Type B pancreatic cell (in vitro differentiated cells): ENCODE measurements at regions not wholly inside any gene's neighbourhood (a gene's known extent, or its start where the extent isn't known, plus 50 kb on each side); places are given as distances from the start of the nearest gene placed in this dataset.

Source experiments
- DNase-seq: peaks from one replicate; pipeline ENCODE4 v3.0.0; 2021; ENCODE audit warnings: mixed read lengths; ENCODE audit not compliant: unreplicated experiment; ENCODE audit errors: extremely low spot score
- H3K27ac Mint-ChIP-seq: 2 replicates; pipeline ENCODE4 v1.8.0; 2021; ENCODE audit warnings: mild to moderate bottlenecking, mixed read lengths
- H3K27me3 Mint-ChIP-seq: 2 replicates; pipeline ENCODE4 v1.8.0; 2021; ENCODE audit warnings: mixed read lengths
- H3K36me3 Mint-ChIP-seq: 2 replicates; pipeline ENCODE4 v1.8.0; 2021; ENCODE audit warnings: mixed read lengths
- H3K4me1 Mint-ChIP-seq: one replicate; pipeline ENCODE4 v1.8.0; 2021; ENCODE audit warnings: mixed read lengths; ENCODE audit not compliant: unreplicated experiment
- H3K4me3 Mint-ChIP-seq: 2 replicates; pipeline ENCODE4 v1.8.0; 2021; ENCODE audit warnings: mild to moderate bottlenecking, mixed read lengths
- H3K9me3 Mint-ChIP-seq: 2 replicates; pipeline ENCODE4 v1.8.0; 2021; ENCODE audit warnings: mixed read lengths
- TF ChIP-seq, protein P1 (sequence below): fragments of 200-600 bp; sonication (generic); conservative IDR thresholded peaks from 2 replicates; pipeline ENCODE4 v1.5.0; 2021; ENCODE audit warnings: antibody characterized with exemption, mild to moderate bottlenecking

DNA sequence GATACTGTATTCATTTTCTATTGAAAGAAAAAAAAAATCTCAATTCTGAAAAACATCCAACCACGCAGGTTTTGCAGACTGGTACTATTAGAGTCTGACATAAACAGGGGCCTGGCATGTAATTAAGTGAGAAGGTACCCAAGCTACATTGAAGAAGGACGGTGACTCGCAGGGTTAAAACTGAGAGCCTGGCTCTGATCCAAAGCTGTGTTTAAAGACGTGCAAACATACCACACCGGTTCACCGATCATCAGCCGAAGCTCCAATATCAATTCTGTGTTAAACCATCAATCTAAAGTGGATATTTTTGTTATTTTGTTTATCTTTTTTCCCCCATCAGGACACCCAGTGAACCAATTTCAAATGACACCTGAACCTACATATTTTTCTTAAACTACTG lies 108.1 kb upstream of the DIO3 start:
- Mint-ChIP-seq H3K4me1 (peaks cover 4% of the 10 kb centered on the region), H3K36me3 (no peaks in the 10 kb centered on the region), H3K27ac (no peak overlapping the region), H3K4me3 (no peak overlapping the region), H3K27me3 (peaks cover 53% of the 10 kb centered on the region), H3K9me3 (no peaks in the 10 kb centered on the region)
- TF ChIP-seq, protein P1, sequence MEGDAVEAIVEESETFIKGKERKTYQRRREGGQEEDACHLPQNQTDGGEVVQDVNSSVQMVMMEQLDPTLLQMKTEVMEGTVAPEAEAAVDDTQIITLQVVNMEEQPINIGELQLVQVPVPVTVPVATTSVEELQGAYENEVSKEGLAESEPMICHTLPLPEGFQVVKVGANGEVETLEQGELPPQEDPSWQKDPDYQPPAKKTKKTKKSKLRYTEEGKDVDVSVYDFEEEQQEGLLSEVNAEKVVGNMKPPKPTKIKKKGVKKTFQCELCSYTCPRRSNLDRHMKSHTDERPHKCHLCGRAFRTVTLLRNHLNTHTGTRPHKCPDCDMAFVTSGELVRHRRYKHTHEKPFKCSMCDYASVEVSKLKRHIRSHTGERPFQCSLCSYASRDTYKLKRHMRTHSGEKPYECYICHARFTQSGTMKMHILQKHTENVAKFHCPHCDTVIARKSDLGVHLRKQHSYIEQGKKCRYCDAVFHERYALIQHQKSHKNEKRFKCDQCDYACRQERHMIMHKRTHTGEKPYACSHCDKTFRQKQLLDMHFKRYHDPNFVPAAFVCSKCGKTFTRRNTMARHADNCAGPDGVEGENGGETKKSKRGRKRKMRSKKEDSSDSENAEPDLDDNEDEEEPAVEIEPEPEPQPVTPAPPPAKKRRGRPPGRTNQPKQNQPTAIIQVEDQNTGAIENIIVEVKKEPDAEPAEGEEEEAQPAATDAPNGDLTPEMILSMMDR: no peak
- DNase-seq: no peak

DNA sequence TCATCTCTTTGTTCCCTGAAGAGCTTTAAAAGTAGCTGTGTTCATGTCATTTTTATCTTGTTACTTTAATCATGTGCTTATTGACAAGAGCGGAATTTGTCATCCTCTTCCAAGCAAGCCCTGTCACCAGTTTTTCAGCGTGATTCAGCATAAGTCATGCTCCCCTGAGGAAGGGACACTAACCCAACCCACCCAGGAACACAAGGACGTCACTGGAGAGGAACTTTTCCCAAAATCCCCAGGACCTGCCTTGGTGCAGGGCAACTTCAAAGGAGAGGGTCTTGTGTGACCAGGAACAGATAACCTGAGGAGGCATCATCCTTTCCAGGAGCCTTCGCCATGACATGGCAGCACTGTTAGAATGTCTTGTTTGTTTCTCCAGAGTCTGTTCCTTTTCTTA lies 107.1 kb upstream of the DIO3 start:
- H3K27me3 Mint-ChIP-seq: peaks cover 57% of the 10 kb centered on the region

DNA sequence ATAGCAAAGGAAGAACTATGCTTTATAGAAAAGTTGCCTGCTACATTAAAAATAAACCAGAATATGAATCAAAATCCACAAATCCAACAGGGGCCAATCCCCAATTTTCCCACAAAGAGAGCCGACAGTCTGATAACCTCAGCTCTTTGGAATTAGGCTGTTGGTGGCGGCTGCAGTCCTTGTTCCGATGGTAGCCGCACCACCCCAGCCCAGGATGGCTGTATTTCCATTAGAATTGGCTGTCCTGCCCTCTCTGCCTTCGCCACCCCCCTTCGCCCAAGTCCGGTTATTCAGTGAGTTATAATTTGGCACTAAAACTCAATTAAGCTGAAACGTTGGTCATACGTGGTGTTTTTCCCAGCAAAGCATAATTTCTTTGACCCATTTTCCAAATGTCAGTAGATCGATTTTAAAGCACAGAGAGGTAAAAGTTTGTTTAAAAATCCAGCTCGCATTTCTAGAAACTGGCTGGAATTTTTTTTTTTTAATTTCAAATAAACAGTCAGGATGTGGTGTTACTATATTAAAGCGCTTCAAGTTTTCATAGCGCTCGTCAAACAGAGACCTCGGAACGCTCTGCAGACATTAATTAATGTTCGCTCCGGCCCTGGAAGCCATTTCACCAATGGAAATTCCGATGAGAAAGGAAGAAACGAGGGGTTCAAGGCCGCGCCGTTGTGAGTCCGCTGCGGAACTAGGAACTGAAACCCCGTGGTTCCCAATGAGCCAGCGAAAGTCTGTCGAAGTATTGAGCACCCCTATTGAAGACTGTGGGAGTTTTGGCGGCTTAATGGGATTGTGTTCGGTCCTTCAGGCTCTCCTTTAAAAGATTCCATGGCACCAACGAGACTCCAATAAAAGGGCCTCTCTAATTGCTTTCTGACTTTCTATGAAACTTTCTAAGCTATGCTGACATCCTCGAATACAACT lies 104.8 kb upstream of the DIO3 start:
- TF ChIP-seq, protein P1: no peak
- Mint-ChIP-seq H3K36me3 (no peaks in the 10 kb centered on the region), H3K27ac (peak overlapping the region; percentile 63), H3K4me3 (peak overlapping the region; percentile 78), H3K4me1 (peaks cover 9% of the 10 kb centered on the region), H3K27me3 (peaks cover 71% of the 10 kb centered on the region), H3K9me3 (no peaks in the 10 kb centered on the region)
- no peak for DNase-seq

More for the DNA sequence above, 107.1 kb upstream of the DIO3 start:
- Mint-ChIP-seq H3K27ac (no peak overlapping the region), H3K36me3 (no peaks in the 10 kb centered on the region), H3K9me3 (no peaks in the 10 kb centered on the region), H3K4me3 (no peak overlapping the region), H3K4me1 (peaks cover 4% of the 10 kb centered on the region)
- no peak for DNase-seq
- TF ChIP-seq, protein P1: no peak

DNA sequence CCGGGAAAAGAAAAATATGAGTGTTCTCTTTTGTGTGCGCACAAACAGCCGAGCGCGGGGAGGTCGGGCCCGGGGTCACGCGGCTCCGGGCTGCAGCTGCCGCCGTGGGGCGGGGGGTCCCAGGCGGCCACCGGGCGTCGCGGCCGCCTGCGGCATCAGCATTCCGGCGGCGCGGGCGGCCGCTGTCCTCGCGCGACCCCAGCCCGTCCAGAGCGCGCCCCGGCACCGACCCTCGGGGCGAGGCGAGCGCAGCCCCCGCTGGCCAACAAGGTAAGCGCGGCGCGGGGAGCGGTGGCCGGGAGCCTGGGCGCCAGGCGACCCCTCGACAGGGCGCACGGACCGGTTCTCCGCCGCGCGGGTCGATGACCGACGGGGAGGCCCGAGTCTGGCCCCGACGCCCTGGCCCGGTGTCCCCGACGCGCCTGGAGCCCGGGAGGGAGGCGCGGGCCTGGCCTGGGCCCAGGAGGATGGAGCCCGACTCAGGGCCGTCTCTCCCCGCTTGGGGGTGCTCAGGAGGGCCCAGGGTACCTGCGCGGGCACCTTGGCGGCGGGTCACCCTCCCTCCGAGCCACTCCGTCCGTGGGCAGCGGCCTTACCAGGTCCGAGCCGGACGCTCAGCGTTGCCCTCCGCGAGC lies 103.9 kb upstream of the DIO3 start:
- no peaks in the 10 kb centered on the region for H3K9me3 Mint-ChIP-seq
- TF ChIP-seq, protein P1: no peak
- DNase-seq: no peak
- peak overlapping the region; percentile 78 for H3K4me3 Mint-ChIP-seq
- peaks cover 9% of the 10 kb centered on the region for H3K4me1 Mint-ChIP-seq
- peak overlapping the region; percentile 63 for H3K27ac Mint-ChIP-seq
- H3K36me3 Mint-ChIP-seq: no peaks in the 10 kb centered on the region
- H3K27me3 Mint-ChIP-seq: peaks cover 76% of the 10 kb centered on the region

DNA sequence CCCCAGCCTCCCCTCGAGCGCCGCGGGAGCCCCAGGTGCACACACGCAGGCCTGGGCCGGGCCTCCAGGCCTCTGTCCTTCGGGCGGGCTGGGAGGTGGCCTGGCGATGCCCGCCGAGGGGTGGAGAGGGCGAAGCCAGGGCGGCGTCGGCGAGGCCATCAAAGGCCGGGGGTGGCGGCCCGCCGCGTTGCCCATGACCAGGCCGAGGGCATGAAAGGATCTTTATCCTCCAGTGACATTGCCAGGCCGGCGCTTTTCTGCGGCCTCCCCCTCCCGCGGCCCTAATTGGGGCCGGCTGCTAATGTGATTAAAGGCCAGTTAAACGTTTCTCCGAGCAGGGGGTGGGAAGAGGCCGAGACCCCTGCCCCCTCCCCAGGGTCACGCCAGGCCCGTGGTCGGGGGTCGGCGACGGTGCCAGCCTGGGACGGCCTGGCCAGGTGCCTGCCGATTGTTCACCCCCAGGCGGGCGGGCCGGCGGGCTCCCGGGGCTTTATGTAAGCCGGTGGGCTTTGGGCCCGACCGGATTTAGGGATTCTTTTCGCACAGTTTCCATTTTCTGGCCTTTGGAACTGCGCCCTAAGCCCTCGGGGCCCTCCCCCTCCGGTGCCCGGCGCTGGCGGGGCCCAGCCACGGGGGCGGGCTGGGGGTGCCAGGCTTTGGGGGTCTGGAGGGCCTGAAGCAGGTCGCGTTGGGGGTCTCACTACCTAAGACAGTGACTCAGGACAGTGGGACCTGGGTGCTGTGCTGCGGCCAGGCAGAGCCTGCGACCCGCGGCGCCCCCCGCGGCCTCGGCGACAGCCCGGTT lies 103.2 kb upstream of the DIO3 start:
- no peaks in the 10 kb centered on the region for H3K36me3 Mint-ChIP-seq
- no peaks in the 10 kb centered on the region for H3K9me3 Mint-ChIP-seq
- H3K4me1 Mint-ChIP-seq: peaks cover 9% of the 10 kb centered on the region
- no peak overlapping the region for H3K27ac Mint-ChIP-seq
- H3K27me3 Mint-ChIP-seq: peaks cover 70% of the 10 kb centered on the region
- DNase-seq: no peak
- H3K4me3 Mint-ChIP-seq: no peak overlapping the region
- TF ChIP-seq, protein P1: no peak
